NCI-H345 (cell line): ENCODE measurements at regions not wholly inside any gene's neighbourhood (a gene's known extent, or its start where the extent isn't known, plus 50 kb on each side); places are given as distances from the start of the nearest gene placed in this dataset.
"Not testable (repeated sequence)": the region's sequence is repeated elsewhere in the genome, so short reads cannot be mapped to it uniquely, and the experiment has no call there.

Experiments
- DNase-seq: peaks from one replicate; lab custom pipeline; 2025; lab: John Stamatoyannopoulos, UW

- DNase-seq: no peak
These were observed 349.8 kb downstream of the IPO8 start for GRCh38 chr12:30345744-30346471.

DNA sequence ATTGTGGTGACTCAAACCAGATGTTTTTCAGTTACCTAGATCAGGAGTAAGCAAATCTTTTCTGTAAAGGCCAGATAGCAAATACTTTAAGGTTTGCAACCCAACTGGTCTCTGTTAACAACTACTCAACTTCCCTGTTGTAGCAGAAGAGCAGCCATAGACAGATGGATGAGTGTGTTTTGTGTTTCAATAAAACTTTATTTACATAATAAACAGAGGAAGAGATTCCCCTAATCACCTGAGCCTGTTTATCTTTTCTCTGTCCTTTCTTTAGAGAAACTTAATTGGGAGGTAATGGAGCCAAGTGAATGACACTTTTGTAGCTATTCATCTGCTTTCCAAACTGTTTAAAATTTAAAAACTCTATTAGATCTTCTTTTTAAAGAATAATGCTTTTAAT, 365.1 kb downstream of the IPO8 start:
- no peak for DNase-seq

DNA sequence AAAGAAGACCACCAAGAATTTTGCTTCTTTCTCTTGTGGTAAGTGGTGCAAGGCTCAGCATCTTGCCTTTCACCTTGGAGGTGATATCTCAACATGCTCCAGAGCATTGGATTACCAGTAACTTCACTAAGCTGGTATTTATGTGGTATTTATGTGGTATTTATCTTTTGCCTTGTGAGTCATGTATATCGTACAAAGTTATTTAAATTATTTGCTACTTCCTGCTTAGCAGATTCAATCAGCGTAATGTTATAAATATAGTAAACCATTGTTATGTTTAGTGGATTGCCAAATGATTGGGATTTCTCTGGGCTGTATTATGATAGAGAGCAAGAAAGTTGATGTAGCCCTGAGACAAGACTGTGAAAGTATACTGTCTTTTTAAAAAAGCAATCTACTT, 366.4 kb downstream of the IPO8 start:
- no peak for DNase-seq

GRCh38 chr12:30323008-30323407, 372.7 kb downstream of the IPO8 start:
- no peak for DNase-seq

DNA sequence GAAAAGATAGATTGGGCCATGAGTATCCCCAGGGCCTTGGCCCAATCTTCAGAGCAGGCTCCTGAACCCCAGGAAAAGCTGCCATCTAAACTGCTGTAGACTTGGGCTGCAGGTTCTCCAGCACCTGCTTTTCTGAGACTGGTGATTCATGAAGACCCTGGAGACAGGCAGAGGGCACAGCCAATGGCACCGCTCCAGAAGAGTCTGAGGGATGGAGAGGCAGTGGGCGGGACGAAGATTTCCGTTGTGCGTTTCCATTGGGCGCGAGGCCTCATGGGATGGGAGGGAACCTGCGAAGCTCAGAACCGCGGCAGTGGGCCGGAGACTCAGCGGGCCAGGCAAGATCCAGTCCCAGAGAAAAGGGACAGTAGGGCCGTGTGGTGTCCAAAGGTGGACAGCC, 375.1 kb downstream of the IPO8 start:
- DNase-seq: no peak

- no peak for DNase-seq
These were observed 381.1 kb downstream of the IPO8 start for GRCh38 chr12:30314506-30315100.

DNA sequence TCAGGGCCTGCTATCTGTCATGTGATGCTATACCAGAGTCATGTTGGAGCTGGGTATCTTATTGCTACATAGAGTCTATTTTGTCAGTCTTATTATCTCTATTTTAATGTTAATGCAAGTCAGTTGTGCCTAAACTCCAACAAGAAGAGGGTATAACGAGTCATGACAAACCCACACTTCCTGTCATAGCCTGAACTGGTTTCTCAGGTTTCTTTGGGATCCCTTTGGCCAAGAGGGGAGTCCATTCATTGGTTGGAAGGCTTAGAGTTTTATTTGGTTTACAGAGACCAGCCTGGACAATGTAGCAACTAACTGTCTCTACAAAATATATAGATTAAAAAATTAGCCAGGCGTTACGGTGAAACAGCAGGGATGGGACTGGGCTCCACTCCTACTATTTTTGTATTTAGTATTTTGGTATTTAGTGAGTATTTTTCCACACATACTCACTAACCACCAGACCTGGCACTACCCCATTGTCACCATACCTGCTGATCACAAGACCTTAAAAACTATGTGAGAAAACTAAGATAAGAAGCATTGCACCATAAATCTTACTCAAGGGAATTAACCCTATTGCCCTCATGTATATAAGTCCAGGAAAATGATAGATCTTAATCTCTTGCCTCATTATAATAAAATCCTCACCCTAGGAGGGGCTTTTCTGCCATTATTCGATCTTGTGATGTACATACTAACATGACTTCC, 387.5 kb downstream of the IPO8 start:
- no peak for DNase-seq

DNA sequence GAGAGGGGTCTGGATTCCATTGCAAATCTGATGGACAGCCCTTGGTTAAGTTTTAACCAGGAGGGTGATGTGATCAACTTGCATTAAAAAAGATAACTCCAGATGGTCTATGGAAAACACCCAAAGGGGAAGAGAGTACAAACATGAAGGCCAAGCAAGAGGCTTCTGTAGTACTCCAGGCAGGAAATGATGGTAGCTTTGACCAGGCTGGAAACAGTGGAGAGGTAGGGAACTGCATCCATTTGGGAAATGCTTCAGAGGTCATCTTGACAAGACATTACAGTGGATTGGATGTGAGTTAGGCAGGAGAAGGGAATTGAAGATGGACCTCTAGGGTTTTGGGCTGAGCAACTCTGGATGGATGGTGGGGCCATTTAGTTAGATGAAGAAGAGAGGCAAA, 391.1 kb downstream of the IPO8 start:
- no peak for DNase-seq

GRCh38 chr12:30301291-30301690, 394.4 kb downstream of the IPO8 start:
- no peak for DNase-seq

- no peak for DNase-seq
These were observed 399.2 kb downstream of the IPO8 start for GRCh38 chr12:30296486-30296885.

- peak; percentile 11 for DNase-seq
These were observed 409.2 kb downstream of the IPO8 start for GRCh38 chr12:30286345-30286926.

- DNase-seq: no peak
These were observed 417.3 kb downstream of the IPO8 start for GRCh38 chr12:30278401-30278800.

DNA sequence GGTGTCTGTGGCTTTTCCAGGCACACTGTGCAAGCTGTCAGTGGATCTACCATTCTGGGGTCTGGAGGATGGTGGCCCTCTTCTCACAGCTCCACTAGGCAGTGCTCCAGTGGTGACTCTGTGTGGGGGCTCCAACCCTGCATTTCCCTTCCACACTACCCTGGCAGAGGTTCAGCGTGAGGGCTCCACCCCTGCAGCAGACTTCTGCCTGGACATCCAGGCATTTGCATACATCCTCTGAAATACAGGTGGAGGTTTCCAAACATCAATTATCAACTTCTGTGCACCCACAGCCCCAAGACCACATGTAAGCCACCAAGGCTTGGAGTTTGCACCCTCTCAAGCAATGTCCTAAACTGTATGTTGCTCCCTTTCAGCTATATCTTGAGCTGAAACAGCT, 423.2 kb downstream of the IPO8 start:
- DNase-seq: not testable (repeated sequence)

- DNase-seq: no peak
These were observed 426.2 kb downstream of the IPO8 start for GRCh38 chr12:30269496-30269895.

GRCh38 chr12:30268041-30268440, 427.6 kb downstream of the IPO8 start:
- no peak for DNase-seq

GRCh38 chr12:30263434-30263833, 432.2 kb downstream of the IPO8 start:
- no peak for DNase-seq

DNA sequence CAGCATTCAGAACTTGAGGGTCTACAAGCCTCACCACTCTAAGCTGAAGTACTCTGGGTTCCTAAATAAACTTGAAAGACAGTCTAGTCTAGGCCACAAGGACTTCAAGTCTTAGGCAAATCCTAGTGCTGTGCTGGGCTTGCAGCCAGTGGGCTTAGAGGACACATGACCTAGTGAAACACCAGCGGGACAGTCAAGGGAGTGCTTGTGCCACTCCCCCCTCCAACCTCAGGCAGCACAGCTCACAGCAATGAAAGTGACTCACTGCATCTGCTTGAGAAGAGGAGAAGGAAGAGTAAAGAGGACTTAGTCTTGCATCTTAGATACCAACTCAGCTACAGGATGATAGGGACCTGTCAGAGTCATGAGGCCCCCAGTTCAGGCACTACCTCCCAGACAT, 438.1 kb downstream of the IPO8 start:
- DNase-seq: no peak

- no peak for DNase-seq
These were observed 444.1 kb downstream of the IPO8 start for GRCh38 chr12:30251546-30251945.

GRCh38 chr12:30243426-30243825, 452.2 kb downstream of the IPO8 start:
- no peak for DNase-seq

DNA sequence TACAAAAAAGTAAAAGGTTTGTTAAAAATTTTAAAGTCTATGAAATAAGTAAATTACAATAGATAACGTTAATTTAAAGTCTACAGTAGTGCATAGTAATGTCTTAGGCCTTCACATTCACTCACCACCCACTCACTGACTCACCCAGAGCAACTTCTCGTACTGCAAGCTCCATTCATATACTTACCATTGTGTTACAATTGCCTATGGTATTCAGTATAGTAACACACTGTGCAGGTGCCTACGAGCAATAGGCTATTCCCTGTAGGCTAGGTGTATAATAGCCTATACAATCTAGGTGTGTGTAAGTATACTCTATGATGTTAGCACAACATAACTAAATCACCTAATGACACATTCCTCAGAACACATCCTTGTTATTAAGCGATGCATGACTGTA, 435.3 kb upstream of the TMTC1 start:
- DNase-seq: no peak

GRCh38 chr12:30218073-30218472, 434.3 kb upstream of the TMTC1 start:
- no peak for DNase-seq

- DNase-seq: no peak
These were observed 429.4 kb upstream of the TMTC1 start for GRCh38 chr12:30213166-30213565.

GRCh38 chr12:30211743-30212142, 428.0 kb upstream of the TMTC1 start:
- no peak for DNase-seq
